Lower leg skin (tissue), 4 donors: ENCODE measurements at regions not wholly inside any gene's neighbourhood (a gene's known extent, or its start where the extent isn't known, plus 50 kb on each side); places are given as distances from the start of the nearest gene placed in this dataset.

ENCODE experiments used
- DNase-seq, 2 donors: peaks; one replicate each; pipeline ENCODE4 v3.0.0-alpha.2; 2019; ENCODE audit warnings: low spot score in 2 of 2
- H3K4me3 ChIP-seq: fragments of 200-600 bp; sonication (generic); 2 replicates; pipeline ENCODE4 v1.5.1; 2017; ENCODE audit warnings: mild to moderate bottlenecking, low read depth; ENCODE audit not compliant: poor library complexity, severe bottlenecking
- POLR2A ChIP-seq, 2 donors: fragments of 450-650 bp; IDR thresholded peaks; one replicate each; pipeline ENCODE4 v1.6.1; 2016 to 2017; ENCODE audit warnings: antibody characterized with exemption in 2 of 2, mild to moderate bottlenecking in 1 of 2, moderate library complexity in 1 of 2
- WGBS, 2 donors: methylation state at CpG; one replicate each; pipeline ENCODE4 v1.1.5; 2018; 5-methylcytosine and 5-hydroxymethylcytosine counted together
- intact Hi-C: fragments of 100-400 bp; cut with DNase I; formaldehyde crosslinking; loops from one replicate; pipeline ENCODE4 v1.15.0; 2023; ENCODE audit warnings: low total_unique reads
- TF ChIP-seq, protein P1 (sequence below), 3 donors: fragments of 450-650 bp; IDR thresholded peaks; one replicate each; pipeline ENCODE4 v1.5.1; 2016; ENCODE audit warnings: antibody characterized with exemption in 3 of 3, mild to moderate bottlenecking in 3 of 3, moderate library complexity in 2 of 3

DNA sequence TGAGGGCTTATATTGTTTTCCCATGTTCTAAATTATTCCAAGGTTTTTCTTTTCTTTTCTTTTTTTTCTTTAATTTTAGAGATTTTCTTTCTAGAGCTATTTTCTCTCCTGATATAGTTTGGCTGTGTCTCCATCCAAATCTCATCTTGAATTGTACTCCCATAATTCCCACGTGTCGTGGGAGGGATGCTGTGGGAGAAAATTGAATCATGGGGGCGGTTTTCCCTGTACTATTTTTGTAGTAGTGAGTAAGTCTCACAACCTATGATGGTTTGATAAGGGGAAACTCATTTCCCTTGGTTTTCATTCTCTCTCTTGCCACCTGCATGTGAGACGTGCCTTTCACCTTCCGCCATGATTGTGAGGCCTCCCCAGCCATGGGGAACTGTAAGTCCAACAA is 1906.4 kb upstream of the PRR20A start:
- TF ChIP-seq, protein P1, sequence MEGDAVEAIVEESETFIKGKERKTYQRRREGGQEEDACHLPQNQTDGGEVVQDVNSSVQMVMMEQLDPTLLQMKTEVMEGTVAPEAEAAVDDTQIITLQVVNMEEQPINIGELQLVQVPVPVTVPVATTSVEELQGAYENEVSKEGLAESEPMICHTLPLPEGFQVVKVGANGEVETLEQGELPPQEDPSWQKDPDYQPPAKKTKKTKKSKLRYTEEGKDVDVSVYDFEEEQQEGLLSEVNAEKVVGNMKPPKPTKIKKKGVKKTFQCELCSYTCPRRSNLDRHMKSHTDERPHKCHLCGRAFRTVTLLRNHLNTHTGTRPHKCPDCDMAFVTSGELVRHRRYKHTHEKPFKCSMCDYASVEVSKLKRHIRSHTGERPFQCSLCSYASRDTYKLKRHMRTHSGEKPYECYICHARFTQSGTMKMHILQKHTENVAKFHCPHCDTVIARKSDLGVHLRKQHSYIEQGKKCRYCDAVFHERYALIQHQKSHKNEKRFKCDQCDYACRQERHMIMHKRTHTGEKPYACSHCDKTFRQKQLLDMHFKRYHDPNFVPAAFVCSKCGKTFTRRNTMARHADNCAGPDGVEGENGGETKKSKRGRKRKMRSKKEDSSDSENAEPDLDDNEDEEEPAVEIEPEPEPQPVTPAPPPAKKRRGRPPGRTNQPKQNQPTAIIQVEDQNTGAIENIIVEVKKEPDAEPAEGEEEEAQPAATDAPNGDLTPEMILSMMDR (IDR thresholded peaks at IDR 0.05), result no peak
- TF ChIP-seq POLR2A (IDR thresholded peaks at IDR 0.05), result no peak
- no peak overlapping the region for H3K4me3 ChIP-seq
- intact Hi-C loops, result no loop called here
- no peak for DNase-seq
- 83 to 91% methylated on average over 5 of the region's 5 CpGs for WGBS, 2 donors

DNA sequence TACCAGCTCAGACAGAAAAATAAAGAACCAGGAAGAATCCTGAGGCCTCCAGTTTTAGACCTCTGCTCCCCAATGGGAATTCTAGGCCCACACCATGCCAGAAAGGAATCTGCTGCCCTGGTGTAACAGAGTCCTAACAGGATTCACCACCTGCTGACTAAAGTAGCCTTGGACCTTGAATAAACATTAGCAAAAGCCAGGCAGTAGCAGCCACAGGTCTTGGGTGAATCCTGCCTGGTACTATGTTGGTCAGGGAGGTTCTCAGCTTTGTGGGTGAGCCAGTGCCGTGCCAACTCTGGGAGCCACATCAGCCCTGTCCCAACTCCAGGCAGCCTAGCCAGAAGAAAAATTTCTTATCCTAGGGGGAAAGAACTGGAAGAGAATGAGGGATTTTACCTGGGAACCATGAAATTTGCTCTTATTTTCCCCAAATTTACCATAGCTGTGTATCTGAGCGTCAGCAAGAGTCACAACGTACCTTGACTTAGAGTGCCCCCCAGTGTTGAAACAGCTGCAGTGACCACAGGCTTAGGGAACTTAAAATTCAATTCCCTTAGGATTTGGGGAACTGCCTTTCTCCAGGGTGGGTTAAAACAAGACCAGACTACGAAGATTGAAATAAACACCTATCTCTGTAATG is 1895.6 kb upstream of the PRR20A start:
- no peak for DNase-seq
- no peak for TF ChIP-seq POLR2A (IDR thresholded peaks at IDR 0.05)
- TF ChIP-seq, protein P1 (IDR thresholded peaks at IDR 0.05), result no peak
- WGBS, 2 donors, result 73 to 75% methylated on average over 4 of the region's 4 CpGs
- intact Hi-C loops, result no loop called here
- H3K4me3 ChIP-seq, result no peak overlapping the region

DNA sequence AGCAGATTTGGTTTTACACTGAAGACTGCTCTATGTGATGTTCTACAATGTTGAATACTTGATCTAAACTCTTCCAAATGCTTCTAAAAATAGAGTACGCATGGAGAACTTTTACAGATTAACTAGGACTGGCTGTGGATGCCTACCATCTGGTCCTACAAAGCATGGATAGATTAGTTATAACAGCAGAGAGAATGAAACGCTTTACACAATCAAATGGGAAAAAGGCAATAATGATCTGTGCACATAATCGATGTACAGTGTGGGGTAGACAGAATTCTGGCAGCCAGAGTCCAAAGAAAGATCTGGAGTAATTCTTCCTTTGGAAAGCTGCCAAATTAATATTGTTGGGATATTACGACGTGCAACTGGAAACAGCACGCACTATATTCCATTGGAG is 1885.5 kb upstream of the PRR20A start:
- TF ChIP-seq POLR2A (IDR thresholded peaks at IDR 0.05), result no peak
- TF ChIP-seq, protein P1 (IDR thresholded peaks at IDR 0.05), result no peak
- DNase-seq, result no peak
- WGBS, 2 donors, result 71 to 73% methylated on average over 6 of the region's 6 CpGs
- H3K4me3 ChIP-seq, result no peak overlapping the region
- intact Hi-C loops, result no loop called here

DNA sequence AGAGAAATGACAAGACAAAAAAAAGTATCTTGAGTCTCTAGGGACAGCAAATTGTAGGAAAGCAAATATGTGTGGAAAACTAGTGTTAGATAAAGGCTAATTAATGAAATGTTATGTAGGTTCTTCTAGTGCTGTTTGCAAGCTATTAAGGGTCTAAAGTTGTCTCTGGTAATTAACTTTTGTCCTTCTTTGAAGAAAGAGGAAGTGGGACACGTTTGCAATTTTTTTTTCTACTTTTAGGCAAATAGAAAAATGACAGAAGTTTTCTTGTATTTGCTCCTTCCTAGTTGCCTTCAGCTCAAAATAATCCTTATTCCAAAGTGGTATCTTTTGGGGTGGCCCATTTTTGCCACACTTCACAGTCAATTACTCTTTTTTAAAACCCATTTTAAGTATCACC is 1877.7 kb upstream of the PRR20A start:
- intact Hi-C loops, result no loop called here
- no peak for DNase-seq
- no peak overlapping the region for H3K4me3 ChIP-seq
- TF ChIP-seq POLR2A (IDR thresholded peaks at IDR 0.05), result no peak
- TF ChIP-seq, protein P1 (IDR thresholded peaks at IDR 0.05), result no peak
- 15 to 27% methylated on average over 1 of the region's 1 CpG for WGBS, 2 donors

DNA sequence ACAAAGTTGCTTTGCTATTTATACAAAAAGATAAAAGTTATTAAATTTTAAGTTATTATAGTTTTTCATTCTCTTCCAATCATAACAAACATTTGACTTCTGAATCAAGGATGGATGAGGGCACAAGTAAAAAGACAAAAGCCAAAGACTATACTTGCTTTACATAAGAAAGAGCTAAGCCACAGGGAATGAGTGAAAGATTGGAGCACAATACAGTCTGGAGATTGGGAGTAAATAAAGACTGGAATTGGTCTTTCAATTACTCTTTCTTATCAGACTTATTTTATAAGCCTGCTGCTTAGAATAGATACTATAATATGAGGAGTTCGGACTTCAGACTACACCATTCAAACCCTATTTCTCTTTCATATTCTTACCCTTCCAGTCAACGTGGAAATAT is 1874.1 kb upstream of the PRR20A start:
- H3K4me3 ChIP-seq, result no peak overlapping the region
- intact Hi-C loops, result no loop called here
- TF ChIP-seq, protein P1 (IDR thresholded peaks at IDR 0.05), result no peak
- TF ChIP-seq POLR2A (IDR thresholded peaks at IDR 0.05), result no peak
- WGBS, 2 donors, result 63 to 68% methylated on average over 2 of the region's 2 CpGs
- no peak for DNase-seq

DNA sequence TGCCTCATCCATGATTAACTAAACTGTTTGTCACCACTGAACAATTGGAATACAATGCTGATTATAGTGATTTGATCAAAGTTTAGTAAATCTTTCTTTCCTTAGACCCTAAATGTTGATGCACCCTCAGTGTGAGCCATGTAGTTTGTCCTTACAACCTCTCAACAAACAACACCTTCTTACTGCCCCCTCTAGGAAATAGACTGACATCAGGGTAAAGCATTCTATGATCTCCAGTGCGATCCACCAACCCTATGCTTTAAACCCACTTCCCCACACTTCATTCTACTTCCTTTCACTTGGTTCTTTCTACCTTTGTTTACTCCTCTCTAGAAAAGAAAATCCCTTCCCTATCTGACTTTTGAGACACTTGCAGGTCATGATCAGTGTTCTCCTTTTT is 1842.5 kb upstream of the PRR20A start:
- intact Hi-C loops, result no loop called here
- TF ChIP-seq, protein P1 (IDR thresholded peaks at IDR 0.05), result no peak
- no peak for TF ChIP-seq POLR2A (IDR thresholded peaks at IDR 0.05)
- H3K4me3 ChIP-seq, result no peak overlapping the region
- DNase-seq, result no peak
- 88 to 92% methylated on average over 1 of the region's 1 CpG for WGBS, 2 donors
